ENCODE measurements at regions not wholly inside any gene's neighbourhood (a gene's known extent, or its start where the extent isn't known, plus 50 kb on each side); places are given as distances from the start of the nearest gene placed in this dataset.

- TF ChIP-seq, protein P1, sequence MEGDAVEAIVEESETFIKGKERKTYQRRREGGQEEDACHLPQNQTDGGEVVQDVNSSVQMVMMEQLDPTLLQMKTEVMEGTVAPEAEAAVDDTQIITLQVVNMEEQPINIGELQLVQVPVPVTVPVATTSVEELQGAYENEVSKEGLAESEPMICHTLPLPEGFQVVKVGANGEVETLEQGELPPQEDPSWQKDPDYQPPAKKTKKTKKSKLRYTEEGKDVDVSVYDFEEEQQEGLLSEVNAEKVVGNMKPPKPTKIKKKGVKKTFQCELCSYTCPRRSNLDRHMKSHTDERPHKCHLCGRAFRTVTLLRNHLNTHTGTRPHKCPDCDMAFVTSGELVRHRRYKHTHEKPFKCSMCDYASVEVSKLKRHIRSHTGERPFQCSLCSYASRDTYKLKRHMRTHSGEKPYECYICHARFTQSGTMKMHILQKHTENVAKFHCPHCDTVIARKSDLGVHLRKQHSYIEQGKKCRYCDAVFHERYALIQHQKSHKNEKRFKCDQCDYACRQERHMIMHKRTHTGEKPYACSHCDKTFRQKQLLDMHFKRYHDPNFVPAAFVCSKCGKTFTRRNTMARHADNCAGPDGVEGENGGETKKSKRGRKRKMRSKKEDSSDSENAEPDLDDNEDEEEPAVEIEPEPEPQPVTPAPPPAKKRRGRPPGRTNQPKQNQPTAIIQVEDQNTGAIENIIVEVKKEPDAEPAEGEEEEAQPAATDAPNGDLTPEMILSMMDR (IDR thresholded peaks at IDR 0.05; ENCODE audit: insufficient read depth, low read length, poor library complexity, severe bottlenecking), result no peak
- TF ChIP-seq EZH2phosphoT487 (conservative IDR thresholded peaks at IDR 0.05; ENCODE audit: low read length), result no peak
These were observed 131.0 kb downstream of the ANKRD60 start for GRCh38 chr20:58097429-58097828.
